ENCODE measurements at regions not wholly inside any gene's neighbourhood (a gene's known extent, or its start where the extent isn't known, plus 50 kb on each side); places are given as distances from the start of the nearest gene placed in this dataset.
"Not testable (repeated sequence)": the region's sequence is repeated elsewhere in the genome, so short reads cannot be mapped to it uniquely, and the experiment has no call there.

- no peak for DNase-seq
Observed at GRCh38 chr4:31682796-31683195, 962.6 kb downstream of the PCDH7 start.

- DNase-seq: no peak
Observed at GRCh38 chr4:31687717-31688342, 967.7 kb downstream of the PCDH7 start.

GRCh38 chr4:31692399-31692940 is 972.3 kb downstream of the PCDH7 start:
- DNase-seq: no peak

DNA sequence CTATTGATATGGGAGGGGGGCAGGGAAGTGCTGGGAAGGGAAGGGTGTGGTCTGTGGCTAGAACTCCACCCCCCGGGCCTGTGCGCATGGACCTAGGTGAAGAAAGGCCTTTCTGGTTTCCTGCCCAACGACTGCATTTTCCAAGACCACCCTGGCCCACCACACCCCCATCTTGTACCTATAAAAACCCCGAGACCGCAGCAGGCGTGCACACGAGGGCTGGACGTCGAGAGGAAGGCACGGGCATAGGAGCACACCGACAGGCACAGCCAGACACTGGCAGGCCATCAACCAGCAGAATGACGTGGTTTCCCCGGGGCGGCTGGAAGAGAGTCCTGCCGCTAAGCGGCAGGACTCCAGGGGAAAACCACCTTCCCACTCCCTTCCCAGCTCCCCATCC is 981.1 kb downstream of the PCDH7 start:
- no peak for DNase-seq

DNA sequence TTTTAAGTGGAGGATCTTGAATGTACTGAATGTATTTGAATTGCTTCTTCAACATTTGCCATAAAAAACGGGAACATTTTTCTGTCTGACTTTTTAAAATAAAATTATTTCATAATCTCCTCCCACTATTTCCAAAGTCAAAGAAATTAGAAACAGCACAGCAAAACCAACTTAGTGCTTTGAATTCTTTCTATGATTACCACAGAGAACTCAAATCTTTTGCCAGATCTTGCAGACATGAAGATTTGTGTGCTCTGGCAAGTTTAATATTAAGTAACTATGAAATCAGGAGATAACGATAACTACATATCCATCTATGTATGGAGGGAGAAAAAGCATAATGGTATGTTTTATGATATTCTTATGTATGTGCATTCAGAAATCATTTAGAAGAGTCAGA is 982.2 kb downstream of the PCDH7 start:
- DNase-seq: no peak

GRCh38 chr4:31714238-31714637 is 994.1 kb downstream of the PCDH7 start:
- DNase-seq: no peak

DNA sequence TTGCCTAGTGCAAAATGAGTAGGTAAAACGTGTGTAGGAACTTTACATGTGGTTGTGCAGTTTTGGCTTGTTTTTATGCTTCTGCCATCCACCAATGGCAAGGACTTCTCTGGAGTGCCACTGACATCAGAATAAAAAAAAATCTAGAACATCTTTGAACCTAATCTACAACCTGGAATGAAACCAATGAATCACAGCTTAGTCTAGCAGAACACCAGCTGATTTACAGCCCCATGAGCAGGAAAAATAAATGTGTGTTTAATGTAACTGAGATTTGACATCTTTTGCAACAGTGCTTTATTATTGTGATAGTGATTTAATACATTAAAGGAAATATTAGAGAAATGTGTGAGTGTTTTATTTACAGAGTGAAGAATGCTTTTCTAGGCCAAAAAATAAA is 995.1 kb downstream of the PCDH7 start:
- DNase-seq: no peak

GRCh38 chr4:31727030-31727429 is 1006.9 kb downstream of the PCDH7 start:
- no peak for DNase-seq

DNA sequence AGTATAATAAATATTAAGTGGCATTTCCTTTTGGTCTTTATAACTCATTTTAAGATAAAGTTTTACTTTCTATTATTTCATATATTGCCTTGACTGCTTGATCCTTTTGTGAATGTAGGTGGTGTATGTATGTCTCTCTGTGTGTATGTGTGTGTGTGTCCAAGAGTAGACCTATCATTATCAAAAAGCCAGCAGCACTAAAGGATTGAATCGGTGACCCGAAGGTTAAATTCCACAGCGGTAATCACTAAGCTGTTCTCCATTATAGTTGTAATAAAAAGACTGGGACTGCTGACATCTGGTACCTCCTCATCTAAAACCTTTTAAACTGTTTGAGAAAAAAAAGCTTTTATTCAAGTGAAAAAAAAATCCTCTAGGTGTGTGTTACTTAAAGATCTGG is 1014.8 kb downstream of the PCDH7 start:
- no peak for DNase-seq

GRCh38 chr4:31737419-31737818 is 1017.2 kb downstream of the PCDH7 start:
- DNase-seq: no peak

DNA sequence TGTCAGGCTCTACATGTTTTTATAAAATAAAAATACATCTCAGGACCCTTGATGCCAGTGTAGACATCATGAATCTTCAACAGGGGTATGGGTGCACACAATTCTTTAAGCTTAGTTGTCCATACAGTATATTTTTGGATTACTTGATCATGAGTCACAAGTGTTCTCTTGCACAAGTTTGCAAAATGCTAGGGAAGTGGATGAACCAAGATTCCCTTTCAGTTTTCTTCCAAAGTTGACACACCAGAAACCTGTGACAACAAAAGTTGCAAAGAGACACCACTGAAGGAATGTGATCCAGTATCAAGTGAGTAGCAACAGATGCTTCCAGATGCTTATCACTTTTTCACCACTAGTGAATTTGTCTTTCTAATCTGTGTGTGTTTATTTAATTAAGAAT is 1021.2 kb downstream of the PCDH7 start:
- no peak for DNase-seq

DNA sequence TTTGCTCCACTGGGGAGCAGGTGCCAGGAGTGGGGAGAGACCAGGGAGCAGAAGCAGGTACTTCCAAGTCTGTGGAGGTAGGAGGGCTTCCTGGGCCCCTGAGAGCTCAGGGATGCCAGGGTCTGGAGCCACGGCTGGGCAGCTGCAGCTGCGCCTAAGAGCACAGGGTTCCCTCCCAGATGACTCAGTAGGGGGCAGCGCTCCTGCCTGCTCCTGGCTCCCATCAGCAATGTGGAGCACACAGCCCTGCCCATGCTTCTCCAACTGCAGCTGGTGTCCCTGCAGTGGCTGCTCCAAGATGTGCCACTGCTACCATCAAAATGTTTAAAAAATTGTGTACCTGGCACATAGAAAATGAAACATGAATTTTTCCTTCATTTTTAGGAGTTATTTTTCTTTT is 1028.2 kb downstream of the PCDH7 start:
- DNase-seq: no peak

DNA sequence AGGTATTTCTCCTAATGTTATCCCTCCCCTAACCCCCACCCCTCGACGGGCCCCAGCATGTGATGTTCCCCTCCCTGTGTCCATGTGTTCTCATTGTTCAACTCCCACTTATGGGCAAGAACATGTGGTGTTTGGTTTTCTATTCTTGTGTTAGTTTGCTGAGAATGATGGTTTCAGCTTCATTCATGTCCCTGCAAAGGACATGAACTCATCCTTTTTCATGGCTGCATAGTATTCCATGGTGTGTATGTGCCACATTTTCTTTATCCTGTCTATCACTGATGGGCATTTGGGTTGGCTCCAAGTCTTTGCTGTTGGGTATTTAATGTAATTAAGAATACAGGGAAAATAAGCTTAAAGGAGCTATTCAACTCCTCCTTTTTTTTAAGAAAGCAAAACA is 1030.4 kb downstream of the PCDH7 start:
- not testable (repeated sequence) for DNase-seq

GRCh38 chr4:31755751-31756150 is 1035.6 kb downstream of the PCDH7 start:
- no peak for DNase-seq

DNA sequence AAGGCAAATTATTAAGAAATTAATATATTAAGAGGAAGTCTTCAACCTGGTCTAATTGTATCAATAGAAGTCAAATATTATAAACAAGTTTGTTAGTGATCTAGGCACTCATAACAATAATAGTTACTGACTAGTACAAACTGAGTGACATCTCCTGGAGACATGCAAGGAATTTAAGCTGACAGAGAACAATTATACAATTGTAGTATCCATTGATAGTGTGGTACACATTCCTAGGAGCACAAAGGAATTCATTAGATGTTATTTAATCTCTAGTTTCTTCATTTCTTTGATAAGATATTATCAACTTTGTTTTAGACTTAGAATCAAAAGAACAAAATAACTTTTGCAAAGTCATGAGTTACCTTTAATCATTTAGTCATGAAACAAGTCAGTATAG is 1048.6 kb downstream of the PCDH7 start:
- no peak for DNase-seq

GRCh38 chr4:31783311-31783710 is 1063.1 kb downstream of the PCDH7 start:
- DNase-seq: no peak

DNA sequence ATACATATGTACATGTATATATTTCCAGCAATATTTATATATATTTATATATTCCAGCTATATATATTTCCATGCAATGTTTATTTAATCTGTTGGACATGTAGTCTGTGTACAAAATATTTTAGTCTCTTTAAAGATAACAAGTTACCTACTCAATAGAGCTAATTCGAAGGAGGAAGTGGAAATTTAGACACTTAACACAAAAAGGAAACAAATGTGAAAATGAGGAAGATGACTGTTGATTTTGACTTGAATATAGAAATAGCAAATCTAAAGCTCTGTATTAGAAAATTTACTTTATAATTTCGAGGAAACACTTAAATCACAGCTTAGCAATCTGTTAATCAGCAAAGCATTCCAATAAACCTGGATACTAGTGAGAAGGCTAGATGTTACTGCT is 1064.4 kb downstream of the PCDH7 start:
- no peak for DNase-seq

GRCh38 chr4:31787701-31788100 is 1067.5 kb downstream of the PCDH7 start:
- no peak for DNase-seq

DNA sequence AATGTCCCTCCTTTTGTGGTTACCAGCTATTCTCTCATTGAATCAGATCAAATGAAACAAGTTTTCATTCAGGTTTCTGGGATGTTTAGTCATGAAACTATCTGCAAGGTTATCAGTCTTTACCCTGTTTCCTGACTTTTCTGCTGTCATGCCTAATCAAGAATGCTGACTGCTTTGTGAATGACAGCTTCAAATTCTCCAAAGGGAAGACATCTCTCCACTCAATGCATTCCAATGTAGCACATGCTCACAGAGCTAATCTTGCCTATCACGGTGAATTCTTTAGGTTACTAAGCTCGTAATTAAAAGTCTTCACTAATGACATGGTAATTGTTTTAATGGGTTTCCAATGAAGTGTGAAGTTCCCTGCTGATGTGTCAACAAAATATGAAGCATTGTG is 1068.5 kb downstream of the PCDH7 start:
- no peak for DNase-seq

GRCh38 chr4:31791666-31792065 is 1071.5 kb downstream of the PCDH7 start:
- no peak for DNase-seq

DNA sequence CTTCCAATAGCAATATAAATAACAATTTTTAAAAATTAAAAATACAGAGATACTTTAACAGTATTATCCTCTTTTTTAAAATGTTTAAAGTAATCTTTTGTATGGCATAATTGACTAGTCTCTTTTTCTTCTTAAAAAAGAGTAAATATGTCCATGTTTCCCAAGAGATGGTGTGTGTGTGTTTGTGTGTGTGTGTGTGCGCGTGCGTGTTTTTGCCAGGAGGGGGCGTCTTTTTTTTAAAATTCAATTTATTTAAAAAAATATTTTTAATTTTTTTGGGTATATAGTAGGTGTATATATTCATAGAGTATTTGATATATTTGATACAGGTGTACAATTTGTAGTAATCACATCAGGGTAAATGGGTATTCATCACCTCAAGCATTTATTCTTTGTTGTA is 1073.7 kb downstream of the PCDH7 start:
- DNase-seq: no peak

DNA sequence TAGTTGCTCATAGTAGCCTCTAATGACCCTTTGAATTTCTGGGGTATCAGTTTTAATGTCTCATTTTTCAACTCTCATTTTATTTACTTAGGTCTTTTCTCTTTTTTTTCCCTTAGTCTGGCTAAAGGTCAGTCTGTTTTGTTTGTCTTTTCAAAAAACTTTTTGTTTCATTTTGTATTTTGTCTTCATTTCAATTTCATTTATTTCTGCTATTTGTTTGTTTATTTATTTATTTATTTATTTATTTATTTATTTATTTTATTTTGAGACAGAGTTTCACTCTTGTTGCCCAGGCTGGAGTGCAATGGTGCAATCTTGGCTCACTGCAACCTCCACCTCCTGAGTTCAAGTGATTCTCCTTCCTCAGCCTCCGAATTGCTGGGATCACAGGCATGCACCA is 1076.9 kb downstream of the PCDH7 start:
- not testable (repeated sequence) for DNase-seq

- no peak for DNase-seq
Observed at GRCh38 chr4:31803526-31804195, 1083.5 kb downstream of the PCDH7 start.

- DNase-seq: no peak
Observed at GRCh38 chr4:31807036-31807435, 1086.9 kb downstream of the PCDH7 start.

DNA sequence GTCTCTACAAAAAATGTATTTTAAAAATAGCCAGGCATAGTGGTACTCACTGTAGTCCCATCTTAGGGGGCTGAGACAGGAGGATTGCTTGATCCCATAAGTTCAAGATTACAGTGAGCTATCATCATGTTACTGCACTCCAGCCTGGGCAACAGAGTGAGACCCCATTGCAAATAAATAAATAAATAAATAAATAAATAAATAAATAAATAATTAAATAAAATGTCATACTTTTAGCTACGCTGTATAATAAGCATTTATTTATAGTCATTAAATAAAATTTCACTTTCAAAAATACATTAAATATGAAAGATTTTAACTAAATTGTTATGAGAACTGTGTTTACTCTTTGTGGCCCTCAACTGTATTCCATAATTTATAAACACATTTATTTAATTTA is 1124.2 kb downstream of the PCDH7 start:
- no peak for DNase-seq

Data from stimulated activated CD8-positive, alpha-beta memory T cell treated with anti-CD3 and anti-CD28 coated beads, Interleukin-4, amount 100 ng/mL, for 48 hours (primary cell).